K562 (cell line): ENCODE measurements at regions not wholly inside any gene's neighbourhood (a gene's known extent, or its start where the extent isn't known, plus 50 kb on each side); places are given as distances from the start of the nearest gene placed in this dataset.

Source experiments
- ATAC-seq: fragments of 200-7000 bp; cut with Tn5 transposase; 3 replicates; pipeline ENCODE4 v1.9.1; 2020; ENCODE audit warnings: moderate library complexity
- BruUV-seq: library from RNA; stranded (reverse); fragments of 400-500 nt; replicated peaks from 2 replicates; lab custom pipeline; 2021; lab: Mats Ljungman, UMichigan
- CTCF ChIA-PET: fragments of 300-600 bp; formaldehyde crosslinking; extraction: SDS; loops from one replicate; lab custom pipeline; 2021; ENCODE audit warnings: low intra/inter-chr PET ratio; lab: Yijun Ruan, JAX
- POLR2A ChIA-PET: fragments of 300-600, 350-650 bp; sonication (Branson Sonifier 250); formaldehyde crosslinking; extraction: SDS; loops from one replicate; lab custom pipeline; 2021; ENCODE audit warnings: antibody characterized with exemption, inconsistent platforms; lab: Yijun Ruan, JAX
- DNase-seq, 4 experiments: peaks; one replicate each; pipeline versions ENCODE4 v3.0.0 to v3.0.0-alpha.2; 2011 to 2018; ENCODE audit warnings: low spot score in 3 of 4, mixed read lengths in 3 of 4; ENCODE audit errors: extremely low read depth in 1 of 4
- FAIRE-seq: peaks from 2 replicates; lab custom pipeline; 2011; peaks lifted over from hg19 to GRCh38; lab: Jason Lieb, UNC
- H2AFZ ChIP-seq: 2 replicates; pipeline ENCODE4 v1.6.0; 2011; ENCODE audit warnings: low read depth, low read length, control low read depth, inconsistent platforms
- H3K27ac ChIP-seq: fragments of 200-600 bp; 3 replicates; pipeline ENCODE4 v1.8.0; 2011; ENCODE audit warnings: low read depth, mild to moderate bottlenecking, control low read depth, inconsistent platforms, low read length, moderate library complexity, mixed read lengths; ENCODE audit errors: extremely low read depth
- H3K27me3 ChIP-seq, 2 experiments: fragments of 300-600 bp in 1 of 2; 2 replicates in 1 of 2; 3 replicates in 1 of 2; pipeline versions ENCODE4 v1.6.0 to v1.8.0; 2011; ENCODE audit warnings: inconsistent platforms in 2 of 2, low read length in 2 of 2, mild to moderate bottlenecking in 1 of 2, mixed read lengths in 1 of 2, moderate library complexity in 1 of 2; ENCODE audit not compliant: control insufficient read depth in 2 of 2, insufficient read depth in 2 of 2
- H3K36me3 ChIP-seq: fragments of 300-600 bp; 3 replicates; pipeline ENCODE4 v1.8.0; 2011; ENCODE audit warnings: mild to moderate bottlenecking, low read length, inconsistent platforms; ENCODE audit not compliant: control insufficient read depth, insufficient read depth
- H3K4me1 ChIP-seq, 2 experiments: fragments of 200-600 bp in 1 of 2; replicated peaks in 1 of 2; 2 replicates in 1 of 2; 3 replicates in 1 of 2; pipeline versions ENCODE4 v1.5.1 to v1.8.0; 2011; ENCODE audit warnings: inconsistent platforms in 2 of 2, low read length in 2 of 2, mild to moderate bottlenecking in 1 of 2, mixed read lengths in 1 of 2, moderate library complexity in 1 of 2; ENCODE audit not compliant: control insufficient read depth in 2 of 2, insufficient read depth in 2 of 2
- H3K4me2 ChIP-seq: 2 replicates; pipeline ENCODE4 v1.6.1; 2011; ENCODE audit warnings: low read length, control low read depth, inconsistent platforms, mixed read lengths; ENCODE audit not compliant: insufficient read depth
- H3K4me3 ChIP-seq: fragments of 200-600 bp; sonication (generic), shearing (Covaris generic); 2 replicates; pipeline ENCODE4 v1.5.1; 2016; ENCODE audit warnings: control low read depth, inconsistent platforms
- H3K79me2 ChIP-seq: fragments of 200-600 bp; 3 replicates; pipeline ENCODE4 v1.8.0; 2011; ENCODE audit warnings: low read length, inconsistent platforms; ENCODE audit not compliant: control insufficient read depth, insufficient read depth
- H3K9ac ChIP-seq, 2 experiments: 2 replicates each; pipeline versions ENCODE4 v1.6.0 to v1.6.1; 2011; ENCODE audit warnings: low read depth in 2 of 2, low read length in 2 of 2, control low read depth in 1 of 2, inconsistent platforms in 1 of 2, mild to moderate bottlenecking in 1 of 2, mixed read lengths in 1 of 2; ENCODE audit not compliant: insufficient read depth in 1 of 2
- H3K9me1 ChIP-seq: one replicate; pipeline ENCODE4 v1.6.0; 2011; ENCODE audit warnings: inconsistent platforms, mild to moderate bottlenecking, low read length, moderate library complexity; ENCODE audit not compliant: control insufficient read depth, insufficient read depth
- H3K9me3 ChIP-seq: replicated peaks from 2 replicates; pipeline ENCODE4 v1.5.1; 2011; ENCODE audit warnings: low read depth, low read length, inconsistent platforms; ENCODE audit not compliant: control insufficient read depth, insufficient read depth
- H4K20me1 ChIP-seq: replicated peaks from 2 replicates; pipeline ENCODE4 v1.6.1; 2011; ENCODE audit warnings: low read length, inconsistent platforms, mixed read lengths; ENCODE audit not compliant: control insufficient read depth, insufficient read depth
- DDX20 ChIP-seq: fragments of 450-650 bp; IDR thresholded peaks from 2 replicates; pipeline ENCODE4 v1.6.1; 2016; ENCODE audit warnings: missing genetic modification characterization, low read depth, mild to moderate bottlenecking, missing compliant biosample characterization, moderate library complexity
- FOXP4 ChIP-seq: sonication (generic); formaldehyde crosslinking; IDR thresholded peaks from 2 replicates; pipeline ENCODE4 v1.8.0; 2022; ENCODE audit warnings: mild to moderate bottlenecking, missing genetic modification reagents, borderline replicate concordance
- HDAC1 ChIP-seq, 2 experiments: fragments of 450-650 bp; IDR thresholded peaks; 2 replicates each; pipeline ENCODE4 v1.6.1; 2016 to 2017; ENCODE audit warnings: inconsistent platforms in 1 of 2, mild to moderate bottlenecking in 1 of 2, moderate library complexity in 1 of 2
- ID3 ChIP-seq, 2 experiments: fragments of 250-450 bp in 1 of 2; fragments of 450-650 bp in 1 of 2; sonication (Bioruptor Pico) in 1 of 2; IDR thresholded peaks; 2 replicates each; pipeline versions ENCODE4 v1.6.1 to v1.8.0; 2016 to 2021; ENCODE audit warnings: mild to moderate bottlenecking in 2 of 2, moderate library complexity in 2 of 2, missing compliant biosample characterization in 1 of 2, missing genetic modification characterization in 1 of 2
- KDM2B ChIP-seq: fragments of 250-450 bp; sonication (Bioruptor Pico); IDR thresholded peaks from 2 replicates; pipeline ENCODE4 v1.8.0; 2021; ENCODE audit warnings: mild to moderate bottlenecking, moderate library complexity
- SRSF1 ChIP-seq: fragments of 200-400 bp; formaldehyde crosslinking; IDR thresholded peaks from 2 replicates; pipeline ENCODE4 v1.6.1; 2017; ENCODE audit warnings: mild to moderate bottlenecking, low read depth, low read length, moderate library complexity
- ZBTB49 ChIP-seq: sonication (generic); formaldehyde crosslinking; IDR thresholded peaks from 2 replicates; pipeline ENCODE4 v1.8.0; 2022; ENCODE audit warnings: missing genetic modification reagents, mild to moderate bottlenecking, borderline replicate concordance
- ZKSCAN3 ChIP-seq: fragments of 250-450 bp; sonication (Bioruptor Pico); IDR thresholded peaks from 2 replicates; pipeline ENCODE4 v1.4.0; 2020
- ZNF445 ChIP-seq: fragments of 250-450 bp; sonication (Bioruptor Pico); IDR thresholded peaks from 2 replicates; pipeline ENCODE4 v1.4.0; 2020; ENCODE audit warnings: low read depth, mild to moderate bottlenecking, moderate library complexity
- WGBS: fragments of 100-300 bp; shearing (Covaris generic); methylation state at CpG from one replicate; pipeline ENCODE4 v1.1.6; 2016; ENCODE audit warnings: low coverage, mixed read lengths; ENCODE audit not compliant: insufficient coverage; ENCODE audit errors: missing lambda C conversion rate; 5-methylcytosine and 5-hydroxymethylcytosine counted together
- in situ Hi-C: fragments of 300-500 bp; cut with MboI; formaldehyde crosslinking; loops from 4 replicates; pipeline ENCODE4 v1.15.0; 2018; ENCODE audit warnings: inconsistent platforms, mixed read lengths
- intact Hi-C: fragments of 100-400 bp; cut with micrococcal nuclease; formaldehyde crosslinking; loops from 2 replicates; pipeline ENCODE4 v1.14.2; 2022

GRCh38 chr6:132128424-132128823 lies 177.3 kb upstream of the CCN2 start:
- no peak for FAIRE-seq
- DNase-seq: no peak
- no peak overlapping the region for H3K27ac ChIP-seq
- H3K9me1 ChIP-seq: no peaks in the 10 kb centered on the region
- intact Hi-C loops (no loop called here), in situ Hi-C loops (no loop called here)
- no peak for ATAC-seq
- H3K9ac ChIP-seq: no peak overlapping the region
- no peaks in the 10 kb centered on the region for H3K4me1 ChIP-seq
- POLR2A ChIA-PET: interaction anchor here (0.7 kb wide), 1 partner anchor 63 kb away, joined by 3 read pairs; no protein-coding TSS in a partner anchor
- no peaks in the 10 kb centered on the region for H3K36me3 ChIP-seq
- no peak overlapping the region for H2AFZ ChIP-seq
- 6% methylated on average over 1 of the region's 1 CpG for WGBS
- no peaks in the 10 kb centered on the region for H3K79me2 ChIP-seq
- H4K20me1 ChIP-seq: no peaks in the 10 kb centered on the region
- H3K4me2 ChIP-seq: no peak overlapping the region
- no peaks in the 10 kb centered on the region for H3K9me3 ChIP-seq
- no TSS peak for BruUV-seq
- H3K4me3 ChIP-seq: no peak overlapping the region
- no peaks in the 10 kb centered on the region for H3K27me3 ChIP-seq
- CTCF ChIA-PET: no interaction called here
- no peak for TF ChIP-seq ZKSCAN3
- TF ChIP-seq DDX20: no peak
- no peak for TF ChIP-seq ZBTB49 (CRISPR knock-in tag)
- no peak for TF ChIP-seq ID3 (CRISPR knock-in tag; IDR thresholded peaks at IDR 0.05)
- TF ChIP-seq ID3 (tag; IDR thresholded peaks at IDR 0.05): no peak
- TF ChIP-seq SRSF1: no peak
- no peak for TF ChIP-seq KDM2B (CRISPR knock-in tag)
- no peak for TF ChIP-seq FOXP4 (CRISPR knock-in tag)
- TF ChIP-seq ZNF445 (CRISPR knock-in tag): no peak
- TF ChIP-seq HDAC1 (IDR thresholded peaks at IDR 0.05): no peak
